HG03025 (cell line): ENCODE measurements at regions not wholly inside any gene's neighbourhood (a gene's known extent, or its start where the extent isn't known, plus 50 kb on each side); places are given as distances from the start of the nearest gene placed in this dataset.
A peak's percentile ranks its signal among the peaks of the same experiment; 100 is the strongest.
"Not testable (repeated sequence)": the region's sequence is repeated elsewhere in the genome, so short reads cannot be mapped to it uniquely, and the experiment has no call there.

Source experiments
- ATAC-seq: cut with Tn5 transposase; IDR thresholded peaks from one replicate; pipeline ENCODE4 v1.9.1; 2021; ENCODE audit warnings: mild to moderate bottlenecking, moderate library complexity; ENCODE audit not compliant: unreplicated experiment, low FRiP score

- no peak for ATAC-seq
Observed at GRCh38 chrX:94775640-94776039, 1101.6 kb downstream of the FAM133A start.

- no peak for ATAC-seq
Observed at GRCh38 chrX:94813541-94813940, 1139.5 kb downstream of the FAM133A start.

GRCh38 chrX:94814216-94814615 lies 1140.2 kb downstream of the FAM133A start:
- ATAC-seq = no peak

- ATAC-seq = no peak
Observed at GRCh38 chrX:94830717-94831116, 1156.7 kb downstream of the FAM133A start.

GRCh38 chrX:94831364-94831763 lies 1157.4 kb downstream of the FAM133A start:
- ATAC-seq = no peak

GRCh38 chrX:94834226-94834625 lies 1160.2 kb downstream of the FAM133A start:
- ATAC-seq = no peak

GRCh38 chrX:94850811-94851210 lies 1176.8 kb downstream of the FAM133A start:
- ATAC-seq = no peak

GRCh38 chrX:94854251-94854650 lies 1180.2 kb downstream of the FAM133A start:
- no peak for ATAC-seq

- ATAC-seq = not testable (repeated sequence)
Observed at GRCh38 chrX:94862470-94862869, 1188.5 kb downstream of the FAM133A start.

GRCh38 chrX:94871640-94872039 lies 1197.6 kb downstream of the FAM133A start:
- ATAC-seq = no peak

GRCh38 chrX:94901849-94902248 lies 1227.8 kb downstream of the FAM133A start:
- ATAC-seq = no peak

- no peak for ATAC-seq
Observed at GRCh38 chrX:94908171-94908570, 1234.2 kb downstream of the FAM133A start.

GRCh38 chrX:94908648-94909047 lies 1234.6 kb downstream of the FAM133A start:
- no peak for ATAC-seq

- ATAC-seq = no peak
Observed at GRCh38 chrX:94914235-94914634, 1240.2 kb downstream of the FAM133A start.

- peak; percentile 82 for ATAC-seq
Observed at GRCh38 chrX:94932278-94932965, 1258.4 kb downstream of the FAM133A start.

GRCh38 chrX:94936722-94937121 lies 1262.7 kb downstream of the FAM133A start:
- no peak for ATAC-seq

- no peak for ATAC-seq
Observed at GRCh38 chrX:94937491-94937890, 1263.5 kb downstream of the FAM133A start.

- no peak for ATAC-seq
Observed at GRCh38 chrX:94942603-94943002, 1268.6 kb downstream of the FAM133A start.

GRCh38 chrX:94946137-94946536 lies 1272.1 kb downstream of the FAM133A start:
- ATAC-seq = not testable (repeated sequence)

- no peak for ATAC-seq
Observed at GRCh38 chrX:94961730-94962129, 1287.7 kb downstream of the FAM133A start.

GRCh38 chrX:94977562-94977961 lies 1303.6 kb downstream of the FAM133A start:
- ATAC-seq = no peak

GRCh38 chrX:94977986-94978385 lies 1304.0 kb downstream of the FAM133A start:
- no peak for ATAC-seq
